NOMO-1 (cell line): ENCODE measurements at regions not wholly inside any gene's neighbourhood (a gene's known extent, or its start where the extent isn't known, plus 50 kb on each side); places are given as distances from the start of the nearest gene placed in this dataset.

Source experiments
- DNase-seq, 2 experiments: peaks; one replicate each; lab custom pipeline; 2025; ENCODE audit not compliant: unreplicated experiment in 2 of 2; lab: John Stamatoyannopoulos, UW

DNA sequence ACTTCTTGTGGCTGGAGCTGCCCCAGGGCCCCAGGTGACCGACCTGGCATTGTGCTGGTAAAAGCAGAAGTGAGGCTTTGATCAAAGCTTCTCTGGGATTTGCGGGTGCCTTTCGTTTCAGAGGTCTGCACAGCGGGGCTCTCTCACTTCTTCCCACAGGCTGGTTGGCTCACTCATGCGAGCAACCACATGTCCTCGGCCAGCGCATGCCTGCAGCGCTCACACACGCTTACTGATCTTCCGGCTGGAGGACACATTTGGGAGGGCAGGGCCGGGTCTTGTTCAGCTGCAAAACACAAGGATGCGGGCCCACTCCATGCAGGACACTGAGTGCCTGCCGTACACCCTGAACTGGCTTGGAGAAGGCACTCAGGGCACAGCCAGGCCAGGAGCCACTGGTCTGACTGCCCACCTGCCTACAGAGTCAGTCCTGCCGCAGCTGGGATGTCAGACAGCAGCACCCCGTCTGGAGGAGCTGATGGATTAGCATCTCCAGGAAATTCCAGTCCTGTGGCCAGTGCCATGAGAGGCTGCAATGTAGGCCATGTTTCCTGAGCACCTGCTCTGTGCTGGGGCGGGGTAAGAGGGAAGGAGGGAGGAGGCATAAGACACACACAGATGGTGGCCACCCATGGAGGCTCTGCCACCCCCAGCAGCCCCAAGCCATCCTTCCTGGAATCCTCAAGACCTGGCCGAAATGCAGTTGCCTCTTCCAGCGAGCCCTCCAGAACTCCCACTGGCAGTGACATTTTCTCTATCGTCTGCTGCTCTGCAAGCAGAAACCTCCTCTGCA lies 1383.2 kb downstream of the BRD1 start:
- DNase-seq: no peak

DNA sequence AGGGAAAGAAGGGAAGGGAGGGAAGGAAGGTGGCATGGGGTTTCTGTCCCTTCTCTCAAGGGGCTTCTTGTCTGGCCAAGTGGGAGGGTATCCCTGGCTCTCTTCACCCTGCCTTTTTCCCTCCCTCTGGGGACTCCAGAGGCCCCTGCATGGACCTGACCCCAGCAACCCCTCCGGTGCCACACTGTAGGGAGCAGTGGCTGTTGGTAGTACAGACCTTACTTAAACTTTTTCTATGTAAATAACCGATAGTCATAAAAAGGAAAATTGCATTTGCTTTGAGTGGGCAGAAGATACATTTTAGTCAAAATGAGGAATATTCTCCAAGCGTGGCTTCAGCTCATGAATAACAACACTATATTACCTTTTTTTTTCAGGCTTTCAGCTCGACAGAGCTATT lies 1384.0 kb downstream of the BRD1 start:
- no peak for DNase-seq

DNA sequence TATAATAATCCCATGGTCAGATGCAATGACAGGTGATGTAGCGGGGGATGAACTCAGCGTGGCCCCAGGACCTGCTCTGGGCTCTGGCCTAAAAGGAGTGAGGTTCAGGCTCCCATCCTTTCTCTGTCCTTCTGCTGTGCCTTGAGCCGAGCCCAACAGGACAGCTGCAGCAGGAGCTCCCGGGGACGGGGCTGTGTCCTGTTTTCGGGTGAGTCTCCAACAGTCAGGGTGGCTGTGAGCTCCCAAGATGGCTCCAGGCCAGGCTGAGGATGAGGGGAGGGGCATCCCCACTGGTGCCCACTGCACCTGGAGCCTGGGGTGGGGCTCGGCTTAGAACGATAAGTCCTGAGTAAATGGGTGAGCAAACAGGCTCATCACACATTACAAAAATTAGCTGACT lies 1385.0 kb downstream of the BRD1 start:
- DNase-seq: no peak

DNA sequence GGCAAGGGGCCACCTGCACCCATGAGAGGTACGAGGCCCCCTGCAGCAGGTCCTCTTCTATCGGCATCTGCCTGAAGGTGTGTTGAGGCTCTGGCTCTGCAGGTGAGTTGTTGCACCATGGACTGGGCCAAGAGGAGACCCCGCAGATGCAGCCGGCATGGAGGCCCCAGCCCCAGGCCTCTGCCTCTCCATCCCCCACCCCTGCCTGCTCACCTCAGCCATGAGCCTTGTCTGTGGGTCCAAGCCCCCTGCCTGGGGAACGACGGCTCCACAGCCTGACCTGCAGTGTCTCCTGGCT lies 1386.2 kb downstream of the BRD1 start:
- no peak for DNase-seq

- no peak for DNase-seq
Measured at GRCh38 chr22:48440673-48441552, 1386.8 kb downstream of the BRD1 start.

- DNase-seq: no peak
Measured at GRCh38 chr22:48440176-48440575, 1387.5 kb downstream of the BRD1 start.

- no peak for DNase-seq
Measured at GRCh38 chr22:48439560-48440135, 1388.0 kb downstream of the BRD1 start.

- DNase-seq: no peak
Measured at GRCh38 chr22:48438800-48439559, 1388.7 kb downstream of the BRD1 start.

- no peak for DNase-seq
Measured at GRCh38 chr22:48438096-48438495, 1389.6 kb downstream of the BRD1 start.

GRCh38 chr22:48436201-48436931 lies 1391.3 kb downstream of the BRD1 start:
- DNase-seq: no peak

- no peak for DNase-seq
Measured at GRCh38 chr22:48434868-48435250, 1392.8 kb downstream of the BRD1 start.

DNA sequence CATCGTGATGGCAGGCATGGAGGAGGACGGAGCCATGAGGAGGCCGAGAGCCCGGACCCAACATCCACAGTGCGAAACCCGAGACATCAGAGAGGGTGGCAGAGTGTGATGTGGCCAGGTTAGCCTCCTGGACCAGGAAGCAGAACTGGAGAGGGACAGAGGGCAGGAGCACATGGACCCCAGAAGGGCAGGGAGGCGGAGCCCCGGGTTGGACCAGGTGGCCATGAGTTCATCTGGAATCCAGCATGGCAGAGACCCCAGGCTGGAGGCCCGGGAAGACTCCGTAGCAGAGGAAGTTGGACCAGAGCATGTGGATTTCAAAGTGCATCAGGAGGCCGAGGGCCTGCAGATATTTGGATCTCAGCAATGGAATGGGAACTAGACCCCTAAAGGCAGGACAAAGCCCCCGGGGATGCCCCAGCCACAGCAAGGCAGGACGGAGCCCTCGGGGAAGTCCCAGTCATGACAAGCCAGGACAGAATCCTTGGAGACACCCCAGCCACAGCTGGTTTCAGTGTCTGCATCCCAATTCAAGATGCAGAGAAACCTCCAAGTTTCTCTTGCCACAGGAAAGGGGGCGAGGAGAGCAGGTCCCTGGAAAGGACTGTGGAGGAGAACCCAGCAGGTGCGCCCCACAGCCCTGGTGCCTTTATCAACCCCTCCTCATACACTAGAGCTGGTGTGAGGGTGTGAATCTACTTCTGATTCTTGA lies 1393.4 kb downstream of the BRD1 start:
- DNase-seq: no peak

GRCh38 chr22:48433647-48434046 lies 1394.0 kb downstream of the BRD1 start:
- no peak for DNase-seq

GRCh38 chr22:48432781-48433518 lies 1394.7 kb downstream of the BRD1 start:
- no peak for DNase-seq

DNA sequence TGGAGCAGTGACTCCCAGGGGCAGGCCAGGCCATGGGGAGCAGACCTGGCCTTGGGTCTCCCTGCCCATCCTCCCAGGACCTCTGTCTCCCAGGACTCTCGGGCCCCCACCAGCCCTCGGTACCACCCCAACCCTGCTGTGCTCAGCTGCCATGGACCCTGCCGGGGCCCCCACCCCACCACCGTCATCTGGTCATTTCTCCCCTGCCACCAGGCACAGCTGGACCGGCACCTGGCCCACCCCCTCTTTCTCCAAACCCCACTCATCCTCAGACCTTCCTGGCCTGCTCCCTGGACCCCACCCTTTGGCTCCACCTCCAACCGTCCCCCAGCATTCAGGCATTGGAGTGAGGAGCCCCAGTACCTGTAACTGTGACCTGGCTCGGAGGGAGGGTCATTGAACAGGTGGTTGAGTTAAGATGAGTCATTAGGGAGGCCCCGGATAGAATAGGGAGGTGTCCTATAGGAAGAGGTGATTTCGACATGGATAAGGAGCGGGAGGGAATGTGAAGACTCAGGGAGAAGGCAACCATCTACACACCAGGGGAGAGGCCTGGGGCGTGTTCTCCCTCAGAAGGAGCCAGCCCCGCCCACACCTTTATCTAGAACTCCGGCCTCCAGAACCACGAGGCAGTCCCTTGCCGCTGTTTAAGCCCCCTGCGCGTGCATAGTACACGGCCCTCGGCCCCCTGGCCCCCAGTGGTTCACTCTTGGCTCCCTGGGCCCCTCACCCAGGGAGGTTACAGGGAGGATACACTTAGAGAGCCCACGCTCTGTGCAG lies 1395.9 kb downstream of the BRD1 start:
- DNase-seq: no peak

- DNase-seq: no peak
Measured at GRCh38 chr22:48431014-48431413, 1396.7 kb downstream of the BRD1 start.

DNA sequence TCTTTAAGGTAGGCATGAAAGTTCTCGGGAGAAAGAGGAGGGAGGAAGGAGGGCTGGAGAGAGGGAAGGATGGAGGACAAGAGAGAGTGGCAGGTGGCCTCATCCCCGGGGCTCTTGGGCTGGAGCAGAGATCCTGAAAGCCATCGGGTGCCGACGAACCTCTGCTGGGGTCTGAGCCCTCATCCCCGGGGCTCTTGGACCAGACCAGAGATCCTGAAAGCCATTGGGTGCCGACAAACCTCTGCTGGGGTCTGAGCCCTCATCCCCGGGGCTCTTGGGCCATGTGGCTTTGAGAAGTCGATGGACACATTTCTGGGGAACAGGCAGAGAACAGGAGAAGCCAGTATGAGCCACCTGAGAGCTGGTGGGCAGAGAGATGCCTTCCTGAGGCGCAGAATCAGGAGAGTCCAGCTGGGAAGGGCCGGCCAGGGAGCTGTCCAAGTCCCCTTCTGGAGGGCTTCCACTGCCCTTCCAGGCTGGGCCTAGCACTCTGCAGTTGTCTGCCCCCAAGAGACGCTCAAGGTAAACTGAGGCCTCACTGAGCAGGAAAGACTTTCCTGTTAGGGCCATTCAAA lies 1398.1 kb downstream of the BRD1 start:
- DNase-seq: no peak
